ENCODE measurements at regions not wholly inside any gene's neighbourhood (a gene's known extent, or its start where the extent isn't known, plus 50 kb on each side); places are given as distances from the start of the nearest gene placed in this dataset.

- no peaks in the 10 kb centered on the region for H3K36me3 Mint-ChIP-seq (ENCODE audit: low read depth)
- H3K4me2 ChIP-seq: no peak overlapping the region
- H3K27ac Mint-ChIP-seq: no peak overlapping the region
- H3K4me1 Mint-ChIP-seq: peaks cover 16% of the 10 kb centered on the region
- peaks cover 12% of the 10 kb centered on the region for H3K9me2 ChIP-seq (ENCODE audit: insufficient read depth)
- H3F3A ChIP-seq (replicated peaks; ENCODE audit: low read depth): no peaks in the 10 kb centered on the region
- no peaks in the 10 kb centered on the region for H4K20me1 ChIP-seq (replicated peaks; ENCODE audit: insufficient read depth)
- H3K4me3 Mint-ChIP-seq: no peak overlapping the region
- no peak overlapping the region for H3K4me3 ChIP-seq
- ATAC-seq (no peak), DNase-seq (ENCODE audit: low spot score) (no peak)
- no peak overlapping the region for H3K27ac ChIP-seq (ENCODE audit: low read depth)
- no peaks in the 10 kb centered on the region for H3K9me3 Mint-ChIP-seq
- no peaks in the 10 kb centered on the region for H3K79me2 ChIP-seq (replicated peaks; ENCODE audit: insufficient read depth)
- H3K27me3 Mint-ChIP-seq (ENCODE audit: insufficient read depth, low read depth, poor library complexity): no peaks in the 10 kb centered on the region
- no peak overlapping the region for H2AFZ ChIP-seq
- no peaks in the 10 kb centered on the region for H3K36me3 ChIP-seq (ENCODE audit: insufficient read depth)
- H3K27me3 ChIP-seq (ENCODE audit: insufficient read depth): no peaks in the 10 kb centered on the region
- H3K4me1 ChIP-seq (ENCODE audit: insufficient read depth): no peaks in the 10 kb centered on the region
- TF ChIP-seq CREB1 (CRISPR knock-in tag; IDR thresholded peaks at IDR 0.05; ENCODE audit: low read depth) (no peak), EZH2 (IDR thresholded peaks at IDR 0.05; ENCODE audit: low read depth, unreplicated experiment) (no peak)
Observed at GRCh38 chr12:66767536-66767935, 88.7 kb upstream of the GRIP1 start.

DNA sequence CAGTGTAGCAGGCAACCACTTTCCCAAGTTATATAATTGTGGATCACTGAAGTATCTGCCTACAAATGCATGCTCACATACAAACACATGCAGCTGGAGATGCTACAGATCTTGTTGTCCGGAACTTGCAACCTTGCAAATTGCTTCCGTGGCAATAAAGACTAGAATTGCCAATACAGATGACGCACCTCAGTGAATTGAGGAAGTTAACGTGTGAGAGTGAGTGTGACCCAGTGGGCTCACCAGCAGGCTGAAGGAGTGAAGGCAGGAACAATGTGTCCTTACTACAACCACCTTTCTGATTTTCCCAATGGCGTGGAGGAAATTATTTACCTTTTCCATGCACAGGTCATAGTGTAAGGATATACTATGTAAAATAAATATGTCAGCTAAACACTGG lies 89.4 kb upstream of the GRIP1 start:
- Mint-ChIP-seq H3K4me1 (peaks cover 12% of the 10 kb centered on the region), H3K9me3 (no peaks in the 10 kb centered on the region), H3K4me3 (no peak overlapping the region), H3K36me3 (ENCODE audit: low read depth) (no peaks in the 10 kb centered on the region), H3K27me3 (ENCODE audit: insufficient read depth, low read depth, poor library complexity) (no peaks in the 10 kb centered on the region), H3K27ac (no peak overlapping the region)
- H3K4me2 ChIP-seq: no peak overlapping the region
- no peak overlapping the region for H2AFZ ChIP-seq
- H3F3A ChIP-seq (replicated peaks; ENCODE audit: low read depth): no peaks in the 10 kb centered on the region
- no peaks in the 10 kb centered on the region for H4K20me1 ChIP-seq (replicated peaks; ENCODE audit: insufficient read depth)
- H3K27me3 ChIP-seq (ENCODE audit: insufficient read depth): no peaks in the 10 kb centered on the region
- H3K27ac ChIP-seq (ENCODE audit: low read depth): no peak overlapping the region
- no peak for ATAC-seq
- no peak overlapping the region for H3K4me3 ChIP-seq
- no peaks in the 10 kb centered on the region for H3K79me2 ChIP-seq (replicated peaks; ENCODE audit: insufficient read depth)
- H3K9me2 ChIP-seq (ENCODE audit: insufficient read depth): peaks cover 19% of the 10 kb centered on the region
- no peaks in the 10 kb centered on the region for H3K4me1 ChIP-seq (ENCODE audit: insufficient read depth)
- no peaks in the 10 kb centered on the region for H3K36me3 ChIP-seq (ENCODE audit: insufficient read depth)
- DNase-seq (ENCODE audit: low spot score): no peak
- TF ChIP-seq POLR2AphosphoS5 (IDR thresholded peaks at IDR 0.05; ENCODE audit: low read depth): no peak
- TF ChIP-seq, protein P1, sequence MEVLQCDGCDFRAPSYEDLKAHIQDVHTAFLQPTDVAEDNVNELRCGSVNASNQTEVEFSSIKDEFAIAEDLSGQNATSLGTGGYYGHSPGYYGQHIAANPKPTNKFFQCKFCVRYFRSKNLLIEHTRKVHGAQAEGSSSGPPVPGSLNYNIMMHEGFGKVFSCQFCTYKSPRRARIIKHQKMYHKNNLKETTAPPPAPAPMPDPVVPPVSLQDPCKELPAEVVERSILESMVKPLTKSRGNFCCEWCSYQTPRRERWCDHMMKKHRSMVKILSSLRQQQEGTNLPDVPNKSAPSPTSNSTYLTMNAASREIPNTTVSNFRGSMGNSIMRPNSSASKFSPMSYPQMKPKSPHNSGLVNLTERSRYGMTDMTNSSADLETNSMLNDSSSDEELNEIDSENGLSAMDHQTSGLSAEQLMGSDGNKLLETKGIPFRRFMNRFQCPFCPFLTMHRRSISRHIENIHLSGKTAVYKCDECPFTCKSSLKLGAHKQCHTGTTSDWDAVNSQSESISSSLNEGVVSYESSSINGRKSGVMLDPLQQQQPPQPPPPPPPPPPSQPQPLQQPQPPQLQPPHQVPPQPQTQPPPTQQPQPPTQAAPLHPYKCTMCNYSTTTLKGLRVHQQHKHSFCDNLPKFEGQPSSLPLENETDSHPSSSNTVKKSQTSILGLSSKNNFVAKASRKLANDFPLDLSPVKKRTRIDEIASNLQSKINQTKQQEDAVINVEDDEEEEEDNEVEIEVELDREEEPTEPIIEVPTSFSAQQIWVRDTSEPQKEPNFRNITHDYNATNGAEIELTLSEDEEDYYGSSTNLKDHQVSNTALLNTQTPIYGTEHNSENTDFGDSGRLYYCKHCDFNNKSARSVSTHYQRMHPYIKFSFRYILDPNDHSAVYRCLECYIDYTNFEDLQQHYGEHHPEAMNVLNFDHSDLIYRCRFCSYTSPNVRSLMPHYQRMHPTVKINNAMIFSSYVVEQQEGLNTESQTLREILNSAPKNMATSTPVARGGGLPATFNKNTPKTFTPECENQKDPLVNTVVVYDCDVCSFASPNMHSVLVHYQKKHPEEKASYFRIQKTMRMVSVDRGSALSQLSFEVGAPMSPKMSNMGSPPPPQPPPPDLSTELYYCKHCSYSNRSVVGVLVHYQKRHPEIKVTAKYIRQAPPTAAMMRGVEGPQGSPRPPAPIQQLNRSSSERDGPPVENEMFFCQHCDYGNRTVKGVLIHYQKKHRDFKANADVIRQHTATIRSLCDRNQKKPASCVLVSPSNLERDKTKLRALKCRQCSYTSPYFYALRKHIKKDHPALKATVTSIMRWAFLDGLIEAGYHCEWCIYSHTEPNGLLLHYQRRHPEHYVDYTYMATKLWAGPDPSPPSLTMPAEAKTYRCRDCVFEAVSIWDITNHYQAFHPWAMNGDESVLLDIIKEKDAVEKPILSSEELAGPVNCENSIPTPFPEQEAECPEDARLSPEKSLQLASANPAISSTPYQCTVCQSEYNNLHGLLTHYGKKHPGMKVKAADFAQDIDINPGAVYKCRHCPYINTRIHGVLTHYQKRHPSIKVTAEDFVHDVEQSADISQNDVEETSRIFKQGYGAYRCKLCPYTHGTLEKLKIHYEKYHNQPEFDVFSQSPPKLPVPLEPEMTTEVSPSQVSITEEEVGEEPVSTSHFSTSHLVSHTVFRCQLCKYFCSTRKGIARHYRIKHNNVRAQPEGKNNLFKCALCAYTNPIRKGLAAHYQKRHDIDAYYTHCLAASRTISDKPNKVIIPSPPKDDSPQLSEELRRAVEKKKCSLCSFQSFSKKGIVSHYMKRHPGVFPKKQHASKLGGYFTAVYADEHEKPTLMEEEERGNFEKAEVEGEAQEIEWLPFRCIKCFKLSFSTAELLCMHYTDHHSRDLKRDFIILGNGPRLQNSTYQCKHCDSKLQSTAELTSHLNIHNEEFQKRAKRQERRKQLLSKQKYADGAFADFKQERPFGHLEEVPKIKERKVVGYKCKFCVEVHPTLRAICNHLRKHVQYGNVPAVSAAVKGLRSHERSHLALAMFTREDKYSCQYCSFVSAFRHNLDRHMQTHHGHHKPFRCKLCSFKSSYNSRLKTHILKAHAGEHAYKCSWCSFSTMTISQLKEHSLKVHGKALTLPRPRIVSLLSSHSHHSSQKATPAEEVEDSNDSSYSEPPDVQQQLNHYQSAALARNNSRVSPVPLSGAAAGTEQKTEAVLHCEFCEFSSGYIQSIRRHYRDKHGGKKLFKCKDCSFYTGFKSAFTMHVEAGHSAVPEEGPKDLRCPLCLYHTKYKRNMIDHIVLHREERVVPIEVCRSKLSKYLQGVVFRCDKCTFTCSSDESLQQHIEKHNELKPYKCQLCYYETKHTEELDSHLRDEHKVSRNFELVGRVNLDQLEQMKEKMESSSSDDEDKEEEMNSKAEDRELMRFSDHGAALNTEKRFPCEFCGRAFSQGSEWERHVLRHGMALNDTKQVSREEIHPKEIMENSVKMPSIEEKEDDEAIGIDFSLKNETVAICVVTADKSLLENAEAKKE (CRISPR knock-in tag; IDR thresholded peaks at IDR 0.05): no peak
- no peak for TF ChIP-seq NANOG (IDR thresholded peaks at IDR 0.05; ENCODE audit: borderline replicate concordance)
- TF ChIP-seq, protein P2, sequence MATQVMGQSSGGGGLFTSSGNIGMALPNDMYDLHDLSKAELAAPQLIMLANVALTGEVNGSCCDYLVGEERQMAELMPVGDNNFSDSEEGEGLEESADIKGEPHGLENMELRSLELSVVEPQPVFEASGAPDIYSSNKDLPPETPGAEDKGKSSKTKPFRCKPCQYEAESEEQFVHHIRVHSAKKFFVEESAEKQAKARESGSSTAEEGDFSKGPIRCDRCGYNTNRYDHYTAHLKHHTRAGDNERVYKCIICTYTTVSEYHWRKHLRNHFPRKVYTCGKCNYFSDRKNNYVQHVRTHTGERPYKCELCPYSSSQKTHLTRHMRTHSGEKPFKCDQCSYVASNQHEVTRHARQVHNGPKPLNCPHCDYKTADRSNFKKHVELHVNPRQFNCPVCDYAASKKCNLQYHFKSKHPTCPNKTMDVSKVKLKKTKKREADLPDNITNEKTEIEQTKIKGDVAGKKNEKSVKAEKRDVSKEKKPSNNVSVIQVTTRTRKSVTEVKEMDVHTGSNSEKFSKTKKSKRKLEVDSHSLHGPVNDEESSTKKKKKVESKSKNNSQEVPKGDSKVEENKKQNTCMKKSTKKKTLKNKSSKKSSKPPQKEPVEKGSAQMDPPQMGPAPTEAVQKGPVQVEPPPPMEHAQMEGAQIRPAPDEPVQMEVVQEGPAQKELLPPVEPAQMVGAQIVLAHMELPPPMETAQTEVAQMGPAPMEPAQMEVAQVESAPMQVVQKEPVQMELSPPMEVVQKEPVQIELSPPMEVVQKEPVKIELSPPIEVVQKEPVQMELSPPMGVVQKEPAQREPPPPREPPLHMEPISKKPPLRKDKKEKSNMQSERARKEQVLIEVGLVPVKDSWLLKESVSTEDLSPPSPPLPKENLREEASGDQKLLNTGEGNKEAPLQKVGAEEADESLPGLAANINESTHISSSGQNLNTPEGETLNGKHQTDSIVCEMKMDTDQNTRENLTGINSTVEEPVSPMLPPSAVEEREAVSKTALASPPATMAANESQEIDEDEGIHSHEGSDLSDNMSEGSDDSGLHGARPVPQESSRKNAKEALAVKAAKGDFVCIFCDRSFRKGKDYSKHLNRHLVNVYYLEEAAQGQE (IDR thresholded peaks at IDR 0.05; ENCODE audit: unreplicated experiment): no peak
- no peak for TF ChIP-seq EZH2 (IDR thresholded peaks at IDR 0.05; ENCODE audit: low read depth, unreplicated experiment)
- no peak for TF ChIP-seq STAT1 (IDR thresholded peaks at IDR 0.05; ENCODE audit: unreplicated experiment)
- TF ChIP-seq ETS1 (IDR thresholded peaks at IDR 0.05): no peak
- TF ChIP-seq CTCF (conservative IDR thresholded peaks at IDR 0.05; ENCODE audit: low read depth in 2 of 2): no peak
- TF ChIP-seq ZNF114 (CRISPR knock-in tag; IDR thresholded peaks at IDR 0.05): no peak
- TF ChIP-seq CREB1 (CRISPR knock-in tag; IDR thresholded peaks at IDR 0.05; ENCODE audit: low read depth): no peak
